Suprapubic skin (tissue), 4 donors: ENCODE measurements at regions not wholly inside any gene's neighbourhood (a gene's known extent, or its start where the extent isn't known, plus 50 kb on each side); places are given as distances from the start of the nearest gene placed in this dataset.

Experiments used
- DNase-seq, 2 donors: peaks; one replicate each; pipeline ENCODE4 v3.0.0-alpha.2; 2019; ENCODE audit warnings: low spot score in 2 of 2
- H3K27ac ChIP-seq: fragments of 200-600 bp; sonication (generic); one replicate; pipeline ENCODE4 v1.5.1; 2019
- H3K27me3 ChIP-seq: fragments of 200-600 bp; sonication (generic); one replicate; pipeline ENCODE4 v1.5.1; 2019
- H3K36me3 ChIP-seq: fragments of 200-600 bp; sonication (generic); one replicate; pipeline ENCODE4 v1.5.1; 2019
- H3K4me1 ChIP-seq: fragments of 200-600 bp; sonication (generic); one replicate; pipeline ENCODE4 v1.5.1; 2019
- H3K4me3 ChIP-seq: fragments of 200-600 bp; sonication (generic); one replicate; pipeline ENCODE4 v1.5.1; 2019; ENCODE audit warnings: mild to moderate bottlenecking
- H3K9me3 ChIP-seq: fragments of 200-600 bp; sonication (generic); one replicate; pipeline ENCODE4 v1.5.1; 2019
- CTCF ChIP-seq, 2 donors: fragments of 200-600 bp in 1 of 2; fragments of 450-650 bp in 1 of 2; sonication (generic) in 1 of 2; IDR thresholded peaks; one replicate each; pipeline ENCODE4 v1.5.1; 2016 to 2019; ENCODE audit warnings: antibody characterized with exemption in 2 of 2, mild to moderate bottlenecking in 1 of 2, moderate library complexity in 1 of 2
- EP300 ChIP-seq: sonication (generic); formaldehyde crosslinking; IDR thresholded peaks from one replicate; pipeline ENCODE4 v1.6.1; 2017; ENCODE audit warnings: antibody characterized with exemption
- POLR2A ChIP-seq, 2 donors: fragments of 450-650 bp; IDR thresholded peaks; one replicate each; pipeline ENCODE4 v1.6.1; 2017; ENCODE audit warnings: antibody characterized with exemption in 2 of 2, mild to moderate bottlenecking in 2 of 2, moderate library complexity in 2 of 2
- POLR2AphosphoS5 ChIP-seq, 3 donors: sonication (generic); formaldehyde crosslinking; IDR thresholded peaks; one replicate each; pipeline ENCODE4 v1.6.1; 2017; ENCODE audit warnings: antibody characterized with exemption in 3 of 3
- WGBS: methylation state at CpG from one replicate; pipeline ENCODE4 v1.1.5; 2018; 5-methylcytosine and 5-hydroxymethylcytosine counted together

GRCh38 chr6:100236389-100236788, 228.3 kb downstream of the SIM1 start:
- Histone ChIP-seq H3K27me3 (no peaks in the 10 kb centered on the region), H3K9me3 (no peaks in the 10 kb centered on the region), H3K36me3 (no peaks in the 10 kb centered on the region), H3K4me1 (no peaks in the 10 kb centered on the region), H3K27ac (no peak overlapping the region), H3K4me3 (no peak overlapping the region)
- 91% methylated on average over 2 of the region's 2 CpGs for WGBS
- DNase-seq: no peak
- TF ChIP-seq CTCF (IDR thresholded peaks at IDR 0.05): no peak
- no peak for TF ChIP-seq EP300
- no peak for TF ChIP-seq POLR2A (IDR thresholded peaks at IDR 0.05)
- TF ChIP-seq POLR2AphosphoS5 (IDR thresholded peaks at IDR 0.05): no peak

- DNase-seq: no peak
- no peak for TF ChIP-seq POLR2AphosphoS5 (IDR thresholded peaks at IDR 0.05)
- TF ChIP-seq POLR2A (IDR thresholded peaks at IDR 0.05): no peak
- no peak for TF ChIP-seq CTCF (IDR thresholded peaks at IDR 0.05)
- TF ChIP-seq EP300: no peak
- Histone ChIP-seq H3K9me3 (no peaks in the 10 kb centered on the region), H3K4me3 (no peak overlapping the region), H3K36me3 (no peaks in the 10 kb centered on the region), H3K27me3 (no peaks in the 10 kb centered on the region), H3K4me1 (no peaks in the 10 kb centered on the region), H3K27ac (no peak overlapping the region)
Observed at GRCh38 chr6:100235631-100236030, 229.1 kb downstream of the SIM1 start.

GRCh38 chr6:100234625-100235024, 230.1 kb downstream of the SIM1 start:
- H3K36me3 ChIP-seq: no peaks in the 10 kb centered on the region
- H3K27me3 ChIP-seq: no peaks in the 10 kb centered on the region
- DNase-seq: no peak
- 70% methylated on average over 3 of the region's 3 CpGs for WGBS
- H3K4me3 ChIP-seq: no peak overlapping the region
- H3K9me3 ChIP-seq: no peaks in the 10 kb centered on the region
- no peaks in the 10 kb centered on the region for H3K4me1 ChIP-seq
- no peak overlapping the region for H3K27ac ChIP-seq
- TF ChIP-seq CTCF (IDR thresholded peaks at IDR 0.05) (no peak), EP300 (no peak), POLR2A (IDR thresholded peaks at IDR 0.05) (no peak), POLR2AphosphoS5 (IDR thresholded peaks at IDR 0.05) (no peak)

GRCh38 chr6:100232781-100233573, 231.7 kb downstream of the SIM1 start:
- Histone ChIP-seq H3K4me3 (no peak overlapping the region), H3K27ac (no peak overlapping the region), H3K36me3 (no peaks in the 10 kb centered on the region), H3K4me1 (peaks cover 5% of the 10 kb centered on the region), H3K27me3 (no peaks in the 10 kb centered on the region), H3K9me3 (no peaks in the 10 kb centered on the region)
- 95% methylated on average over 5 of the region's 5 CpGs for WGBS
- TF ChIP-seq POLR2AphosphoS5 (IDR thresholded peaks at IDR 0.05): no peak
- no peak for TF ChIP-seq CTCF (IDR thresholded peaks at IDR 0.05)
- TF ChIP-seq POLR2A (IDR thresholded peaks at IDR 0.05): no peak
- no peak for TF ChIP-seq EP300
- DNase-seq: no peak

GRCh38 chr6:100230953-100231316, 233.8 kb downstream of the SIM1 start:
- peaks cover 5% of the 10 kb centered on the region for H3K4me1 ChIP-seq
- no peaks in the 10 kb centered on the region for H3K9me3 ChIP-seq
- no peaks in the 10 kb centered on the region for H3K27me3 ChIP-seq
- H3K27ac ChIP-seq: no peak overlapping the region
- 29% methylated on average over 1 of the region's 1 CpG for WGBS
- no peak overlapping the region for H3K4me3 ChIP-seq
- no peaks in the 10 kb centered on the region for H3K36me3 ChIP-seq
- TF ChIP-seq POLR2A (IDR thresholded peaks at IDR 0.05) (no peak), POLR2AphosphoS5 (IDR thresholded peaks at IDR 0.05) (no peak), CTCF (IDR thresholded peaks at IDR 0.05) (no peak), EP300 (no peak)
- no peak for DNase-seq
